ENCODE measurements at regions not wholly inside any gene's neighbourhood (a gene's known extent, or its start where the extent isn't known, plus 50 kb on each side); places are given as distances from the start of the nearest gene placed in this dataset.

GRCh38 chr2:118301248-118301647 lies 213.0 kb downstream of the INSIG2 start:
- Histone ChIP-seq H3K9me3 (no peaks in the 10 kb centered on the region), H3K27me3 (peaks cover 0 to 3% of the 10 kb centered on the region in 2 donors), H3K4me1 (no peaks in the 10 kb centered on the region), H3K36me3 (no peaks in the 10 kb centered on the region), H3K27ac (no peak overlapping the region), H3K4me3 (no peak overlapping the region)
- no peak for DNase-seq
- TF ChIP-seq, protein P1, sequence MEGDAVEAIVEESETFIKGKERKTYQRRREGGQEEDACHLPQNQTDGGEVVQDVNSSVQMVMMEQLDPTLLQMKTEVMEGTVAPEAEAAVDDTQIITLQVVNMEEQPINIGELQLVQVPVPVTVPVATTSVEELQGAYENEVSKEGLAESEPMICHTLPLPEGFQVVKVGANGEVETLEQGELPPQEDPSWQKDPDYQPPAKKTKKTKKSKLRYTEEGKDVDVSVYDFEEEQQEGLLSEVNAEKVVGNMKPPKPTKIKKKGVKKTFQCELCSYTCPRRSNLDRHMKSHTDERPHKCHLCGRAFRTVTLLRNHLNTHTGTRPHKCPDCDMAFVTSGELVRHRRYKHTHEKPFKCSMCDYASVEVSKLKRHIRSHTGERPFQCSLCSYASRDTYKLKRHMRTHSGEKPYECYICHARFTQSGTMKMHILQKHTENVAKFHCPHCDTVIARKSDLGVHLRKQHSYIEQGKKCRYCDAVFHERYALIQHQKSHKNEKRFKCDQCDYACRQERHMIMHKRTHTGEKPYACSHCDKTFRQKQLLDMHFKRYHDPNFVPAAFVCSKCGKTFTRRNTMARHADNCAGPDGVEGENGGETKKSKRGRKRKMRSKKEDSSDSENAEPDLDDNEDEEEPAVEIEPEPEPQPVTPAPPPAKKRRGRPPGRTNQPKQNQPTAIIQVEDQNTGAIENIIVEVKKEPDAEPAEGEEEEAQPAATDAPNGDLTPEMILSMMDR (IDR thresholded peaks at IDR 0.05): no peak
- intact Hi-C loops (cut with DNase I; ENCODE audit: low total_unique reads): no loop called here

GRCh38 chr2:118300832-118301231 lies 212.6 kb downstream of the INSIG2 start:
- Histone ChIP-seq H3K4me3 (no peak overlapping the region), H3K4me1 (no peaks in the 10 kb centered on the region), H3K9me3 (no peaks in the 10 kb centered on the region), H3K27ac (no peak overlapping the region), H3K27me3 (peaks cover 0 to 3% of the 10 kb centered on the region in 2 donors), H3K36me3 (no peaks in the 10 kb centered on the region)
- TF ChIP-seq, protein P1 (IDR thresholded peaks at IDR 0.05): no peak
- DNase-seq: no peak
- intact Hi-C loops (cut with DNase I; ENCODE audit: low total_unique reads): no loop called here

GRCh38 chr2:118296663-118297062 lies 208.4 kb downstream of the INSIG2 start:
- intact Hi-C loops (cut with DNase I; ENCODE audit: low total_unique reads): no loop called here
- TF ChIP-seq, protein P1 (IDR thresholded peaks at IDR 0.05): no peak
- H3K4me1 ChIP-seq: no peaks in the 10 kb centered on the region
- no peak for DNase-seq
- H3K36me3 ChIP-seq: no peaks in the 10 kb centered on the region
- H3K4me3 ChIP-seq: no peak overlapping the region
- no peak overlapping the region for H3K27ac ChIP-seq
- H3K27me3 ChIP-seq: peaks cover 0 to 3% of the 10 kb centered on the region in 2 donors
- no peaks in the 10 kb centered on the region for H3K9me3 ChIP-seq

DNA sequence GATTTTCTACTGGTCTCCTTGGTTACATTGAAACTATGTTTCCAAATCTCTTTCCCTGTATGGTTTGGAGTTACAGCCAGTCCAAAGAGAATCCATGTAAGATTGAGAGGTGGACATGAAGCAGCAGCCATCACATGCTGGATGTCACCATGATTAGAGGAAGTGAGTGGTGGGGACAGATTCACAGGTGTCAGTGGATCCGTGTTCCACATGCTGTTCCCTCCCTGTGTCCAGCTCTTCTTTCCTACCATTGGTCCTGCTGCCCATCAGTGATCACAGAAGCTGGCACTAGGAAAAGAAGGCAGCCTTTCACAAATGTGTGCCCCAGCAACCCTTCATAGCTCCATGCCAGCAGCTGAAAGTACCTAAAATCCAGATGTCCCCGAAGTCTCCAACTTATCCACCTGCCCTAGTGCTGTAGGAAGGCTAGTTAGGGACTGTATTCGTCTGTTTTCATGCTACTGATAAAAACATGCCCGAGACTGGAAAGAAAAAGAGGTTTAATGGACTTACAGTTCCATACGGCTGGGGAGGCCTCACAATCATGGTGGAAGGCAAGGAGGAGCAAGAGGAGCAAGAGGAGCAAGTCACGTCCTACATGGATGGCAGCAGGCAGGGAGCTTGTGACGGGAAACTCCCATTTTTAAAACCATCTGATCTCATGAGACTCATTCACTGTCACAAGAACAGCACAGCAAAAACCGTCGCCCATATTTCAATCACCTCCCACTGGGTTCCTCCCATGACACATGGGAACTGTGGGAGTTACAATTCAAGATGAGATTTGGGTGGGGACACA lies 207.5 kb downstream of the INSIG2 start:
- TF ChIP-seq, protein P1 (IDR thresholded peaks at IDR 0.05): no peak
- intact Hi-C loops (cut with DNase I; ENCODE audit: low total_unique reads): no loop called here
- H3K27me3 ChIP-seq: peaks cover 0 to 3% of the 10 kb centered on the region in 2 donors
- no peak for DNase-seq
- no peak overlapping the region for H3K4me3 ChIP-seq
- H3K4me1 ChIP-seq: no peaks in the 10 kb centered on the region
- H3K9me3 ChIP-seq: no peaks in the 10 kb centered on the region
- H3K36me3 ChIP-seq: no peaks in the 10 kb centered on the region
- H3K27ac ChIP-seq: no peak overlapping the region

DNA sequence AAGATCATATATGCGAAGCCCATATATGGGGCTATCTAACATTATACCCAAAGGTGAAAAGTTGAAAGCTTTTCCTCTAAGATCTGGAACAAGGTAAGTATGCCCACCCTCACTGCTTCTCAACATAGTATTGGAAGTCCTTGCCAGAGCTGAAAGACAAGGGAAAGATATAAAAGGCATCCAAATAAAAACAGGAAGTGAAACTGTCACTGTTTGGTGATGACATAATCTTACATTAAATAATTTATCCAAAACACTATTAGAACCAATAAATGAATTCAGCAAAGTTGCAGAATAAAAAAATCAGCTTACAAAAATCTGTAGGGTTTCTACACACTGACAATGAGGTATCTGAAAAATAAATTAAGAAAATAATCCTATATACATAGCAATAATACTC lies 205.8 kb downstream of the INSIG2 start:
- H3K36me3 ChIP-seq: no peaks in the 10 kb centered on the region
- no peak overlapping the region for H3K27ac ChIP-seq
- DNase-seq: no peak
- H3K4me1 ChIP-seq: no peaks in the 10 kb centered on the region
- peaks cover 0 to 3% of the 10 kb centered on the region in 2 donors for H3K27me3 ChIP-seq
- no peak overlapping the region for H3K4me3 ChIP-seq
- TF ChIP-seq, protein P1 (IDR thresholded peaks at IDR 0.05): no peak
- no peaks in the 10 kb centered on the region for H3K9me3 ChIP-seq
- intact Hi-C loops (cut with DNase I; ENCODE audit: low total_unique reads): no loop called here

Measured in tibial artery (tissue), 4 donors.